ENCODE measurements at regions not wholly inside any gene's neighbourhood (a gene's known extent, or its start where the extent isn't known, plus 50 kb on each side); places are given as distances from the start of the nearest gene placed in this dataset.

DNA sequence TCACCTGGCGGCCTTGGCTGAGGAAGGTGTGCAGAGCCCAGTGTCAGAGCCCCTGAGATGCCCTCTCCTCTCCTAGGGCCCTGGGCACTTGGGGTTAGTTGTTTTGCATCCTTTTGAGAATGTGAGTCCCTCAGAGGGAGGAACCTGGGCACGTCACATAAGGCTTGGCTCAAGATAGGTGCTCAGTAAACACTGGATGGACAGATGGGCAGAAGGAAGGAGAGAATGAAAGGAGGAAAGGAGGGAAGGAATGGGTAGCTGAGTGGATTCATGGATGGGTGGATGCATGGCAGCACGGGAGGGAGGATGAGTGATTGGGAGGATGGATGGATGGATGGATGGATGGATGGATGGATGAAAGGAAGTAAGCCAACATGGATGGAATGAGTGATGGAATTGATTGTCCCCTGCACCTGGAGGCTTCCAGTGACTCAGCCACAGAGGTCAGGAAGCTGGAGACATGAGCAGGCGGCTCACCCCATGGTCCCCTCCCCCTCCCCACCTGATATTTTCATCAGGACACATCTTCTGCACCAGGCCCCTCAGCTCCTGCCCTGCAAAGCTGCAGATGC lies 62.2 kb downstream of the IGLL1 start:
- DNase-seq (ENCODE audit: low read depth, low spot score): no peak
- in situ Hi-C loops (cut with HindIII; ENCODE audit: low sequenced_read_pairs): no loop called here
- H3K4me3 ChIP-seq (ENCODE audit: low read depth, low read length): no peak overlapping the region
- TF ChIP-seq, protein P1, sequence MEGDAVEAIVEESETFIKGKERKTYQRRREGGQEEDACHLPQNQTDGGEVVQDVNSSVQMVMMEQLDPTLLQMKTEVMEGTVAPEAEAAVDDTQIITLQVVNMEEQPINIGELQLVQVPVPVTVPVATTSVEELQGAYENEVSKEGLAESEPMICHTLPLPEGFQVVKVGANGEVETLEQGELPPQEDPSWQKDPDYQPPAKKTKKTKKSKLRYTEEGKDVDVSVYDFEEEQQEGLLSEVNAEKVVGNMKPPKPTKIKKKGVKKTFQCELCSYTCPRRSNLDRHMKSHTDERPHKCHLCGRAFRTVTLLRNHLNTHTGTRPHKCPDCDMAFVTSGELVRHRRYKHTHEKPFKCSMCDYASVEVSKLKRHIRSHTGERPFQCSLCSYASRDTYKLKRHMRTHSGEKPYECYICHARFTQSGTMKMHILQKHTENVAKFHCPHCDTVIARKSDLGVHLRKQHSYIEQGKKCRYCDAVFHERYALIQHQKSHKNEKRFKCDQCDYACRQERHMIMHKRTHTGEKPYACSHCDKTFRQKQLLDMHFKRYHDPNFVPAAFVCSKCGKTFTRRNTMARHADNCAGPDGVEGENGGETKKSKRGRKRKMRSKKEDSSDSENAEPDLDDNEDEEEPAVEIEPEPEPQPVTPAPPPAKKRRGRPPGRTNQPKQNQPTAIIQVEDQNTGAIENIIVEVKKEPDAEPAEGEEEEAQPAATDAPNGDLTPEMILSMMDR (IDR thresholded peaks at IDR 0.05; ENCODE audit: low read depth, low read length): no peak

DNA sequence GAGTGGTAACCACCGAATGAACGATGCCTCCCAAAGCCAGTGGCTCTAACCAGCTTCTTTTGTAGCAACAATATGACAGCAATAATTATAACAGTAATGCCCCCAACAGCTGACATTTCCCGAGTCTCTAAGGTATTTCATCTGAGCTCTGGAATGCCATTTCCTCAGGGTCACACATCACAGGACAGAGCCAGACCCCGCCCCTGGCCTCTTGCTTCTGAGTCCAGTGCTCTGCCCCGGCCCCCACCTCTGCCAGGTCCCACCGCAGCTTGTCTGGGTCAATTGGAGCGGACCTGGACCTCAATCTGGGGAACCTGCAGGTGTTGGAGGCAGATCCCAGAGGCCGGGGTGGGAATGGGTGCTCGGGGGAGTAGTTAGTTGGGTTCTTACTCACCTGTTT lies 63.8 kb downstream of the IGLL1 start:
- in situ Hi-C loops (cut with HindIII; ENCODE audit: low sequenced_read_pairs): no loop called here
- no peak for DNase-seq (ENCODE audit: low read depth, low spot score)
- TF ChIP-seq, protein P1 (IDR thresholded peaks at IDR 0.05; ENCODE audit: low read depth, low read length): no peak
- no peak overlapping the region for H3K4me3 ChIP-seq (ENCODE audit: low read depth, low read length)

DNA sequence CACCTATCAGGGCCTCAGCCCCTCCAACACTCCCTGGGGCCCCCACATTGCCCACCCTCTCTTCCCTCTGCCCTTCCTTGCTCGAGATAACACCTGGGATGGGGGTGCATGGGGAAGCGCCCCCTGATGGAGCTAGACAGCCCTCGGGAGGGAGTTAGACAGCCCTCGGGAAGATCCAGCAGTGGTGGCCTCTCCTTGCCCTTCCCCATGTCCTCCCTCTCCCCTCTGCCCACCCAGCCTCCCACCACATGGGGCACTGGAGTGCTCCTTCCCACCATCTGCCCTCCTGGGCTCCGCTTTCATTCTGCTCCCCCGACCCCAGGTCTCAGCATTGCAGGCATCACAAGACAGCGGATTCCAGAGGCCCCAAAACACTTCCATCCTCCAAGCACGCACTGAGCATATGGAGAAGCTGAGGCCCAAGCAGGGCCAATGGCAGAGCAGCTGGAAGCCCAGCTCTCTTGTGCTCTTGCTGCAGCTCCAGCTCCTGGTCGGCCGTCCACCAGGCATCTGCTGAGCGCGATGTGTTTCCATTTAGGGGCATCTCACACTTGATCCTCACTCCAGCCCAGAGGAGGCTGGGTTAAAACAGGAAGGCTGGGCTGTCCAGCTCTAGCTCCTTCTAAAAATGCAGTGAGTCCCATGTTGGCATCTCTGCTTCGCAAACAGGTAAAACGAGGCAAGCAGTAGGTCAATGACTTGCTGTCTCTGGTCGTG lies 65.6 kb downstream of the IGLL1 start:
- DNase-seq (ENCODE audit: low read depth, low spot score): no peak
- H3K4me3 ChIP-seq (ENCODE audit: low read depth, low read length): no peak overlapping the region
- in situ Hi-C loops (cut with HindIII; ENCODE audit: low sequenced_read_pairs): no loop called here
- TF ChIP-seq, protein P1 (IDR thresholded peaks at IDR 0.05; ENCODE audit: low read depth, low read length): peak; percentile 1

DNA sequence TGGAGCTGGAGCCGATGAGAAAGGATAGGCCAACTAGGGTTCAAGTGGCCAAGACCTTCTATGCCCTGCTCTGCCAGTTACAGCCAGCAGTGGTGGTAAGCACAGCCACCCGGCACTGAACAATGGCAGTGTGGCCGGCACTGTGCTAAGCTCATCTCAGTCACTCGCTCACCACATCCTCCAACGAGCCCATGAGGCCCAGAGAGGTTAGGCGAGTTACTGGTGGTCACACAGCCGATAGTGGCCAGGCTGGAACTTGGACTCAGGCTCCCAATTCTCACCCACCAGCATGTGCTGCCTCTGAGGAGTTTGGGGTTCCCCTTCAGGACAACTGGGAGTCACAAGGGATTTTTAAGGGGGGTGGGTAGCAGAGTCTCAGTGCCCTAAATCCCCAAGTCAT lies 66.4 kb downstream of the IGLL1 start:
- TF ChIP-seq, protein P1 (IDR thresholded peaks at IDR 0.05; ENCODE audit: low read depth, low read length): no peak
- in situ Hi-C loops (cut with HindIII; ENCODE audit: low sequenced_read_pairs): no loop called here
- no peak overlapping the region for H3K4me3 ChIP-seq (ENCODE audit: low read depth, low read length)
- no peak for DNase-seq (ENCODE audit: low read depth, low spot score)

DNA sequence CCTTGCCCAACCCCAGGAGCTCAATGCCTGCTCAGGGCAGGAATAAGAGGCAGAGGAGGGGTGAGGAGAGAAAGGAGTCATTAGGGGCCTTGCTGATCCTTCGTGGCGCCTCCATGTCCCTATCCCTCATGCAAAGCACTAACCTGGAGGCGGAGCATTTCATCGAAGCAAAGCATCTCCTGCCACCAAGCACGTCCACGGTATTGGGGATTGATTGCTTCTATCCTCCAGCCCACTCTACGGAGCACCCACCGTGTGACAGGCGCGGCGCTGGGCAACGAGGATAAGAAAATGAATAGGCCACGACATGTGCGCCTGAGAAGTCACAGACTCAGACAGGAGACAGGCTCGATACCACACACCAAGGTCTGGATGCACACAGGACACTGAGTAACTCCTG lies 67.0 kb downstream of the IGLL1 start:
- in situ Hi-C loops (cut with HindIII; ENCODE audit: low sequenced_read_pairs): no loop called here
- TF ChIP-seq, protein P1 (IDR thresholded peaks at IDR 0.05; ENCODE audit: low read depth, low read length): no peak
- DNase-seq (ENCODE audit: low read depth, low spot score): no peak
- no peak overlapping the region for H3K4me3 ChIP-seq (ENCODE audit: low read depth, low read length)

DNA sequence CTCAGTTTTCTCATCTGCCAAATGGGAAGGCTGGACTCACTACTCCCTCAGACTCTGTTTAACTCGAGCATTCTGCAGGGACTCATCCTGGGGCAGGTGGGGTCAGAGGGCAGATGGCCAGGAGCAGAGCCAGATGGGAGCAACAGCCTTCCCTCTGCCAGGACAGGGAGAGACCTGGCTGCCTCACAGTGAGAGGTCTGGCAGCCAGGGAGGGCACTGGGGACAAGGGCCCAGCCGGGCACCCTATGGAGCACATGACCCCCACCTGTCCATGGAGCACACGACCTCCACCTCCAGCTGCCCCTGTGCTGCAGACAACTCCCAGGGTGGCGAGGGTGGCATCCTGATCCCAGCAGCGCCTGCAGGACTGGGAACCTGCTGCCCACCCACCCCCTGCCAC lies 67.4 kb downstream of the IGLL1 start:
- in situ Hi-C loops (cut with HindIII; ENCODE audit: low sequenced_read_pairs): no loop called here
- TF ChIP-seq, protein P1 (IDR thresholded peaks at IDR 0.05; ENCODE audit: low read depth, low read length): no peak
- DNase-seq (ENCODE audit: low read depth, low spot score): no peak
- H3K4me3 ChIP-seq (ENCODE audit: low read depth, low read length): no peak overlapping the region
